ENCODE measurements at regions not wholly inside any gene's neighbourhood (a gene's known extent, or its start where the extent isn't known, plus 50 kb on each side); places are given as distances from the start of the nearest gene placed in this dataset.

DNA sequence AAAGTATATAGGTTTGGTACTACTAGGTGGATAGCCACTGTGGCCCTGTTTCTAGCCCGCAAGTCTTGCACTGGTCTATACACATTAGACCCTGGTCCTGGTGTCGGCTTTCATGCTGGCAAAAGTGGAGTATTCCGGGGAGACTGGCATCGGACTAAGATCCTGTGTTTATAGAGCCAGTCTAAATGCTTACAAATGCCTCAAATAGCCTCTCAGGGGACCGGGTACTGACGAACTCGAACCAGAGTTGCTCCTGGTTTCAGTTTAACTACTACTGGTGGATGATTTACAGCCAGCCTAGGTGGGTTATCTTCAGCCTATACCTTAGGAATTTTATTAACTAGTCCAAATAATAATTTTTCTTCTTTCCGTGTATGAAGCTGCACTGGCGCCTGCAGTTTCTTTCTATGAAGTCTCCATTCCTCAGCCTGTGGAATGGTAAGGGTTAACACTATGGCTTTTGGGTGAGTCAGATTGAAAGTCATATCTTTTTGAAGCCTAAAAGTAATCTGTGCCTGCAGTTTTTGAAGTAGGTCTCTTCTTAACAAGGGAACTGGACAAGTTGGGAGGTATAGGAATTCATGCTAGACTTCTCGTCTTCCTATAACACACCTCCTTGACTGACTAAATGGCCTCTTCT, 51.3 kb downstream of the OR10H4 start:
- no peak for DNase-seq

DNA sequence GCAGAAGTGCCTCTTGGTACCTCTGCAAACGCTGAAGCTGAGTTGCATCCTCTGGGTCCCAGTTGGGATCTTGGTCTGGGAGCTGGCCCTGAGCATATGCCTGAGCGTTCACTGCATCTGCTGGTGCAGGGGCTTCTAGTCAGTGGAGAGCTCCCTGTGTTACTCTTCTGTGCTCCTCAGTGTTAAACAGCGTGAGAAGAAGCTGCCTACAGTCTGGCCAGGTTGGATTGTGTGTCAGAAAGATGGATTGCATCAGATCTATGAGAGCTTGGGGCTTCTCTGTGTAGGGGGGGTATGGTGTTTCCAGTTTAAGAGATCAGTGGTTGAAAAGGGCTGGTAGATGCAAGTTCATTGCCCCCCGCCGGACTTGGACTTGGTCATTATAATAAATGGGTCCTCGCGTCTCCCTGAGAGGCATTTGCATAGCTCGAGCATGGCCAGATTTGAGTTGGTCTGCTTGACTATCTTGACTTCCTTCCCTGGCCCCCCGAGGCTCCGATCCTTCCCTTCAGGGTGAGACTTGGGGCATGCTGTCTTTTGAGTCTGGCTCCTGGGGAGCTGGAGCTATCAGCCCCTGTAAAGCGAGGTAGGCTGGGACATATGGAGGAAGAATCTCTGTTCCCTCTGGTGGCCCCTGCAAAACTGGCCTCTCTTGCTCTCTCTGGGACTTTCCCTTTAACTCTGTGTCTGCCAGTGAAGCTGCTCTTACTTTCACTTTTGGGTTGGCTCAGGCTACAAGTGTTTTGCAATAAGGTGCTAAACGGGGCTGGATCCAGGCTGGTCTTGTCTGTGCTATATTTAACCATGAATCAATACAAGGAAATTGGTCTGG, 52.9 kb downstream of the OR10H4 start:
- peak; percentile 36 for DNase-seq

DNA sequence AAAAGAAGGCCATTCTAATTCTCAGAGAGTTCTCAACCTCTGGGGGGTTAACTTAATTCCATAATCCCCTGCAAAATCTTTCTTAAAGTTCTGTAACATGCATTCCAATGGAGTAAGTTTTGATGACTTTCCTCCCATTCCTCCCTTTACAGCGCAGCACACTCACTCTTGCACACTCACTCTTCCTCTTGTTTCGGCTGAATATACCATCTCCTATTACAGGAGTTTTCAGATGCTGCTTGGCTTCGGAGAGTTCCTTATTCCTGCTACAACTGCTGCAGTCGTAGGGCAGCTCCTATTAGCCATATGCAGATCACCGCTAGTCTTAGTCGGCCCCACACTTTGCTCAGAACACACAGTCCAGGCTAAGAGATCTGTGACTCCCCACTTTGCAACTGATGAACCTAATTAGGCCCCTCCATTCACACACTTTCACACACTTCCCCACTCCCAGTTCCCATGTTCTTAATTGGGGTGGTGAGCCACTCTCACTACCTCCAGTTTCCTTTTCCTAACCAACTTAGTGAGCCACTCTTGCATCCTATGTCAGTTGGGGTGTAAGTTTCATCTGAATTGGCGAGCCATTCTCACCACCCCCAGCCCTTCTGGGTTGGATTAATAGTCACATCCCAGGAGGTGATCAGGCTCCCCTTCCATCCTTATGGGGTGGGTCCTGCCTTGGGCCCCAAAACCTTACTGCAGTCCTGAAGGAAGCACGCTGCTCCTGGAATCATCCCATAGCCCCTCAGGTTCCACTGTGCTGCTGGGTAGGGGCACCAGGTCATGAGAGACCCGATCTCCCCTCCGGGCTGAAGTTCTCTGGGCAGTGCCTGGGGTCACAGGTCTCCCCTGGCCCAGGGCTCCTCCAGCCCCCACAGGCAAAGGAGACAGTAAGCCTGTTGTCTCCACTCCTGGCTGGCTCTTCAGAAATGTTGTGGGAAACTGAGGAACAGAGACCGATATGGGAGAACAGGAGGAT, 53.9 kb downstream of the OR10H4 start:
- no peak for DNase-seq

DNA sequence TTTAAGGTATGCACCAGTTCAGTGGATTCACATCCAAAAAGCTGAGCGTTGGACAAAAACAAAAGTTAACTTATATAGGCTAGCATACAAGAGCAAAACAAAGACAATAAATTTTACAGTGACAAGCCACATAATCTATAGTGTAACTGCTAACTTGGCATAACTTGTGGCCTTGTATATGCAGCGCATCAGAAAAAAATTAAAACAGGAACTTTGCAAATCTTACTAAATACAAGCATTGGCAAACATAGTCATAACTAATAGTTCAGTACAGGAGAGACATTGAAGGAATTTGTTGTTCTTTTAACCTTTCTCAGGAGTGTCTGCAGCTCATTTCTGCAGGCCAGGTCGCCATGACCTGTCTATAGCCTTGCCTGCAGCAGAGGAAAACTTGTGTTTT, 54.6 kb downstream of the OR10H4 start:
- DNase-seq, result no peak

DNA sequence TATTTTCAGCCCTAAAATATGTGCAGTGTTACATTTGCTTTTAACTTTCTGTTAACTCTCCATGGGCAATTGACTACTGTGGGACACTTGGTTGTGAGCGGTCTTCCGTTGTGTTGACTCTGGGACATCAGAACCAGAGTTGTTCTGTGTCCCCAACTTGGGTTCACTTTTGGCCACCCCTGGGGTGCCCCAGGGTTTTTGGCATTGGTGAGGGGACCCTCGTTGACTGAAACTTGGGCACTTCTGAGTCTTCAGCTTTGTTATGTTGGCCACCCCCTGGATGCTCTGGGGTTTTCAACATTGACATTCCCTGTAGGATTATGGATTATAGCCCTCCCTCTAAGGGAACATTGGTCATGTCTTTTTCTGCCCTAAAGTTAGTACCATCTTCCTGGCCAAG, 57.1 kb downstream of the OR10H4 start:
- DNase-seq, result no peak

DNA sequence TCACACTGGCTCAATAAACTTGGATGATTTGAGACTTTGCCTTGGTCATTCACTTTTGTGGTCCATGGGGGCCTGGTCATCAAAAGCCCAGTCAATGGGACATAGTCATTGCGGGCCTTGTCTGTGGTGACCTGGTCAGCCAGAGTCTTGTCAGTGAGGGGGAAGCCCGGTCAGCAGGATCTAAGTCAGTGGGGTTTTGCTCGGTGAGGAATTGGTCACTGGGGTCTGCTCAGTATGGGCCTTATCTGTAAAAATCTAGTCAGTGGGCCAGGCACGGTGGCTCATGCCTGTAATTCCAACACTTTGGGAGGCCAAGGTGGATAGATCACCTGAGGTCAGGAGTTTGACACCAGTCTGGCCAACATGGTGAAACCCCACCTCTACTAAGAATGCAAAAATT, 63.7 kb upstream of the TPM4 start:
- DNase-seq, result no peak

DNA sequence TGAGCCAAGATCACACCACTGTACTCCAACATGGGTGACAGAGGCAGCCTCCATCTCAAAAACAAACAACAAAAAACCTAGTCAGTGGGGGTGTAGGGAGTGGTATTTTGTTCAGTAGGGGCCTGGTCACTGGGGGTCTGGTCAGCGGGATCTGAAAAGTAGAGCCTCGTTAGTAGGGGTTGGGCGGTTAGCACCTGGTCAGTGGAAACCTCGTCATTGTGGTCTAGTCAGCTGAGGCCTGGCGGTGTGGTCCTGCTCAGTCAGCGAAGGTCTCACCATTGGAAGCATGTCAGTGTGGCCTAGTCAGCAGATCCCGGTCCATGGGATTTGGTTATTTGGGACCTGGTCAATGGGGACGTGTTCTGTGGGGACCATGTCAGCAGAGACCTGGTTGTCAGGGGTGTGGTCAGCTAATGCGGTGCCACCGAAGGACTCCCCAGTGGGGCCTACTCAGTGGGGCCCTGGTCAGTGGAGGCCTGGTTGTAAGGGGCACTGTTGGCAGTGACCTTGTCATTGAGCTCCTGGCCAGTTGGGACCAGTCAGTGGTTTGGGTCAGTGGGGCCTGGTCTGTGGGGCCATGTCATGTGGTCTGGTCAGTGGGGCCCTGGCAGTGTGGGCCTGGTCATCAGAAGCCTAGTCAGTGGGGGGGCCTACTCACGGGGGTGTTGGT, 63.0 kb upstream of the TPM4 start:
- DNase-seq, result no peak

DNA sequence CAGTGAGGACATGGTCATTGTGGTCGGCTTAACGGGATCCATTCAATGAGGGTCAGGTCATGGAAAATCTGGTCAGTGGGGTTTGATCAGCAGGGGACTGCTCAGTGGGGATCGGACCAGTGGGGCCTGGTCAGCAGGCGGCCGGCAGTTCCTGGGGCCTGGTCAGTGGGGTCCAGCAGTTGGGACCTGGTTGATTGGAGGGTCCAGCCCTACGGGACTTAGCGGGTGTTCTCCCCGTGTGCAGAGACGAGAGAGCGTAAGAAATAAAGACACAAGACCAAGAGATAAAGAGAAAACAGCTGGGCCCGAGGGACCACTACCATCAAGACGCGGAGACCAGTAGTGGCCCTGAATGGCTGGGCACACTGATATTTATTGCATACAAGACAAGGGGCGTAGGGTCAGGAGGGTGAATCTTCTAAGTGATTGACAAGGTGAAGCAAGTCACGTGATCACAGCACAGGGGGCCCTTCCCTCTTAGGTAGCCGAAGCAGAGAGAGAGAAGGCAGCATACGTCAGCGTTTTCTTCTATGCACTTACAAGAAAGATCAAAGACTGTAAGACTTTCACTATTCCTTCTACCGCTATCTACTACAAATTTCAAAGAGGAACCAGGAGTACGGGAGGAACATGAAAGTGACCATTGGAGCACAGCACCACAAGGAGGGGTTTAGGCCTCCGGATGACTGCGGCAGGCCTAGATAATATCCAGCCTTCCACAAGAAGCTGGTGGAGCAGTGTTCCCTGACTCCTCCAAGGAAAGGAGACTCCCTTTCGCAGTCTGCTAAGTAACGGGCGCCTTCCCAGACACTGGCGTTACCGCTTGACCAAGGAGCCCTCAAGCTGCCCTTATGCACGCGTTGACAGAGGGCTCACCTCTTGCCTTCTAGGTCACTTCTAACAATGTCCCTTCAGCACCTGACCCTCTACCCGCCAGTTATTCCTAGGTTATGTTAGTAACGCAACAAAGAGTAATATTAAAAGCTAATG, 62.1 kb upstream of the TPM4 start:
- DNase-seq, result no peak

DNA sequence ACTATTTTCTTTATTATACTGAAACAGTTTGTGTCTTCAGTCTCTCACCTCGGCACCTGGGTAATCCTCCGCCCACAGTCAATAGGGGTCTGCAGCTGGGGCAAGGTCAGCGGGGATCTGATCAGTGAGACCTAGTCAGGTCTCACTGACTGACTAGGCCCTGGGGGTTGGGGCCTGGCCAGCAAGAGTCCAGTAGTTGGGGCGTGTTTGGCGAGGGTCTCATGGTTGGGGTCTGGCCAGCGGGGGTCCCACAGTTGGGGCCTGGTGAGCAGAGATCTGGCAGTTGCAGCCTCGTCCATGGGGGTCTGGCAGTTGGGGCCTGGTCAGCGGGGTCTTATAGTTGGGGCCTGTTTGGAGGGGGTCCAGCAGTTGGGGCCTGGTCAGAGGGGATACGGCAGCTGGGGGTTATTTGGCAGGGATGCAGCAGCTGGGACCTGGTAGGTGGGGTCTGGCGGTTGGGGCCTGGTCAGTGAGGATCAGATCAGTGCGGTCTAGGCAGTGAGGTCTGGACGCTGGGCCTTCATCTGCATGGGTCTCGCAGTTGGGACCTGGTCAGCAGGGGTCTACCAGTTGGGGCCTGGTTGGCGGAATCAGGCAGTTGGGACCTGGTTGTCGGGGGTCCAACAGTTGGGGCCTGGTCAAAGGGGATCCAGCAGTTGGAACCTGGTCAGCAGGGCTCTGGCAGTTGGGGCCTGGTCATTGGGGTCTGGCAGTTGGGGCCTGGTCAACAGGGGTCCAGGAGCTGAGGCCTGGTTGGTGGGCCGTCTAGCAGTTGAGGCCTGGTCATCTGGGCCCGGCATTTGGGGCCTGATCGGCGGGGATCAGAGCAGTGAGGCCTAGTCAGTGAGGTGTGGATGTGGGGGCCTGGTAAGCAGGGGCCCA, 61.1 kb upstream of the TPM4 start:
- DNase-seq, result no peak

DNA sequence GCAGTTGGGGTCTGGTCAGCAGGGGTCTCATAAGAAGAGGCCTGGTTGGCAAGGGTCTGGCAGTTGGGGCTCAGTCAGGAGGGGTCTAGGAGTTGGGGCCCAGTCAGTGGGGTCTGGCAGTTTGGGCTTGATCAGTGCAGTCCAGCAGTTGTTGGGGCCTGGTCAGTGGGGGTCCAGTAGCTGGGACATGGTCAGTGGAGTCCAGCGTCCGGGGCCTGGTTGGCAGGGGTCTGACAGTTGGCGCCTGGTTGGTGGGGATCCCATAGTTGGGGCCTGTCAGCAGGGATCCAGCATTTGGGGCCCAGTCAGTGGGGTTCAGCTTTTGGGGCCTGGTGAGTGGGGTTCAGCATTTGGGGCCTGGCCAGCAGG, 60.5 kb upstream of the TPM4 start:
- no peak for DNase-seq

DNA sequence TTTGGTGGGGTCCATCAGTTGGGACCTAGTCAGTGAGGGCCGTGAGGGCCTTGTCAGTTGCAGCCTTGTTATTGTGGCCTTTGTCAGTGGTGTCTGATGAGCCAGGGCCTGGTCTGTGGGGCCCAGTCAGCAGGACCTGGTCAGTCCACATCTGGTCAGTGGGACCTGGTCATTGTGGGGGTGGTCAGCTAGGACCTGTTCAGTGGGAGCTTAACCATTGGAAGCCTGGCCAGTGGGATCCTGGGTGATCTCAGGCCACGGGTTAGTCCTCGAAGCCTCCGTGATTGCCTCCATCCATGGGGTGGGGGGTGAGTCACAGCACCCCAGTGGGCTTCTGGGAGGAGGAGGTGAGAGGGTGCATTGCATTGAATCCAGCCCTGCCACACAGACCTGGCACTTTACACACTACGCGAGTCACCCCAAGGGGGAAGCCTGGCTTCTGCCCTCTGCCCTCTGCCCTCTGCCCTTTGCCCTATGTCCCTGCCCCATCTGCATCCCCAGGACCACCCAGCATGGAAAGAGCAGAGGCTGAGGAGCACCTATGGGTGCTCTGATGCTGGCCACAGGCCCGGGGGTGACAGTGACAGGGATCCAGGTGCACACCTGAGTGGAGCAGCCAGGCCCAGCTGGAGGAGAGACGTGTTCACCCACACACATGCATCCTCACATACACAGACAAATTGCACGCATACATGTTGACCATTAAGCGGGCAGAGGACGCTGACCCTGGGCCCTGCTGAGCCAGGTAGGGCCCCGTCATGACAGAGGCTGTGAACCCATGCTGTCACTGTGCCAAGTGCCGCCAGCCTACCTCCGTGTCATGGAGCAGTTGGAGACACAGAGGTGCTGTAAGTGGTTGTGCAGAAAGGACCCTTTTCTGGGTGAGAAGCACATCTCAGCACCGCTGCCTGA, 59.8 kb upstream of the TPM4 start:
- no peak for DNase-seq

DNA sequence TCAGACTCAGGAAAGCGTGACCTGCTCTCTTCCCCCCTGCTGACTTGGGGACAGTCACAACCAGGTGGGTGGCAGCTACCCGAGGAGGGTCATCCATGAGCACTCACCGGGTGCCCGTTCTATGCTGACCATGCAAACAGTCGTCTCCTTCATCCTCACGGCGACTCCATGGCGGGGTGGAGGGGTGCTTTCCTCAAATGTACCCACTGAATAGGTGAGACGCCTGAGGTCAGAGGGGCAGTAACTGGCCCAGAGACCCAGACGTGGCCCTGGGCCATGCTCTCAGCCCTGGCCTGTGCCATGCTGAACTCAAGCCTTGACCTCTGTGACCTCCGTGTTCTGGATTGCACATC, 59.2 kb upstream of the TPM4 start:
- DNase-seq, result no peak

DNA sequence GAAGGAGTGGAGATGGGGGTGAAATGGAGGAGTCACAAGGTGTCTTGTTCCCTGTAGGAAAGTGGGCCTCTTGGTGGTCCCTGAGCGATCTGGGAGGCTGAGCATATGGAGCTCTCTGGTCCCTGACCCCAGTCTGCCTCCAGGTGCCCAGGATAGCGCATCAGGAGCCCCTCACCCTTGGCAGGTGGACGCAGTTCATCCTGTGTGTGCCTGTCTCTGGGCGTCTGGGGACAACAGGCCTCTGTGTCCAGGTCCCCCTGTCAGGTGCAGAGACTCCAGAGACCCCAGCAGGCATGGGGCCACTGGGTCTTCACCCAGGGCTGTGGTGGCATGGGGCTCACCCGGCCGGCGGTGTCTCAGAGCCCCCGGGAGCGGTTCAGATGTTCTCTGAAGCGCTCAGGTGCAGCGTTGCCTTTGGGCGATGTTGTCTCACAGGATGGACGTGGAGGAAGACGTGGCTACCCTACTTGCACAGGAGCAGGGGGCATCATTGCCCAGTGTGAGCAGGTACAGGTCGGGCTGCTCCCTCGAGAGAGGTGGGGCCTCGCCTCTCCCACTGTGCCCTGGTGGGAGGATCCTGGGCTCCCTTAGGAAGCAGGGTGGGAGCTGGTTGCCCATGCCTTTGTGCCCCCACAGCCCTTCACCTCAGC, 58.1 kb upstream of the TPM4 start:
- DNase-seq, result no peak

DNA sequence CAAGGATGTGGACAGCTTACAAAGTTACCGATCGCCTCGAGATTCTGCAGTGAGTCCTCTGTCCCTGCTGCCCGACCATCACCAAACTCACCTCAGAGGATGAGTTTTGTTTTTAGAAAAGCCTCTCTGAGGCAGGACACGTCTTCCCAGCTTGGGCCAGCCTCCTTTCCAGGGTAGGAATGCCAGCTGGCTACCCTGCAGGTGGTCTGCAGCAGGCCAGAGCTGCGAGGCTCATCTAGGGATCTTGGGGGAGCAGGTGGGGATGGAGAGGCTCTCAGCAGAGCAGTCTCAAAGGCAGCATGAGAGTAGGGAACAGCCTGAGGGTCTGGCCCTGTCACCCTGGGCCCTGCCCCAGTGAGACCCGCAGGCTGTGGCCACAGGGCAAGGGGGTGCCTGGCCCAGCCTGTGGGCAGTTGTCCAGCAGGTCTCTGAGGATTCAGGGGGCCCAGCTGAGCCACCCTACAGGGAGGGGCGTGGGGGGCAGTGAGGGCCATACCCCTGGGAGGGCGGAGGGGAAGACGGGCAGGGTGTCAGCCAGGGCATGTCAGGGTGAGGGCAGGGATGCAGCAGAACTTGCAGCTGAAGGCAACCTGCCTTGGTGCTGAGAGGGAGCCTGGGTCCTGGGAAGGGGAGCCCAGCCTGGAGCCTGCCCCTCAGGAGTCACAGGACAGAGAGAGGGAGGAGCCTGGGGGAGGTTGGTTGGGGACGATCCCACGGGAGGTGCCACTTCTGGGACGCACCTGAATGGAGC, 57.3 kb upstream of the TPM4 start:
- DNase-seq, result no peak

DNA sequence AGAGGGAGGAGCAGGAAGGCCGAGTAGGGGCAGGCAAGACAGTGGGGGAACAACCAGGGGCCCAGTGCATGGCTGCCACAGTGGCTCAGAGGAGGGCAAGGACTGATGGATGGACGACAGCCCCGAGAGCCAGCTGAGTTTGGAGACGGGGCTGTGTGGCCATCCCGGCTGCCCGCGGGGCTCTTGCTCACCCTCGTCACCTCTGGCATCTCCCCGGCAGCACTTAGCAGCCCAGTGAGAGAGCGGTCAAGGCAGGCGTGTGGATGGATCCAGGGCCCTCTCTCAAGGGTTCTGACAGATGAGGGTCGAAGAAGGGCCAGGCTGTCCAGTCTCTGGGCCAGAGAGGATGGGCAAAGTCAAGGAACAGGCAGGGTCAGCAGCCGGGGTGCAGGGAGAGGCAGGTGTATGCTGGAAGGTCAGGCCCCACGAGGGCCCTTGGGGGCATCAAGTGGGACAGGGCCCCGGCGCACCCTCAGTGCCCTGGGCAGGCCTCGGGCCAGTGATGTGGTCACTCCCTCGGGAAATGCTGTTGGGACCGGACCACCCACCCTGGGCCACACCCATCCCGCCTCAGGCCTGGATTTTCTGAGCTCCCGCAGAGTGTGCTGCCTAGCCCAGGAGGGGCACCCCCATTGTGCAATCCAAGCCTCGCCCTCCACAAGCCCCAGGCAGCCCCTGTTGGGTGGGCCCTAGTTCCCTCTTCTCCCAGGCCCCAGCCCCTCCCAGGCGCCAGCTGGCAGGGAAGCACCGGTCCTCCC, 56.4 kb upstream of the TPM4 start:
- DNase-seq, result no peak

DNA sequence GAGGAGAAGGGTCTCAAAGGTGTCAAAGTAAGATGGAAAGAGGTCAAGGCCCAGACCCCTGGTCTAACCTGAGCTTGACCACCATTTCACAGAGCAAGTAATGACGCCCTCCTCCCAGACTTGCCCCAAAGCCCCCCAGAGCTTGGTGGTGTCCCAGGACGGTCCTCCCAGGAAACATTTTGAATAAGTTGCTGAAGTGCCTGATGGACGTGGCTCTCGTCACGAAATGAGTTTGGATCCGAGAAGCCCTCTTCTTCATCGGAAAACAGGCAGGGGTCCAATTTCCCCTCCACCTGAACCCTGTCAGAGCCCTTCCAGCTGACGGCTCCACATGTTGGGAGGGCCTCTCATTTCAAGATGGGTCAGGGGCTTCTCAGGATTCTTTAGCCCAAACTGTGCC, 54.5 kb upstream of the TPM4 start:
- no peak for DNase-seq

DNA sequence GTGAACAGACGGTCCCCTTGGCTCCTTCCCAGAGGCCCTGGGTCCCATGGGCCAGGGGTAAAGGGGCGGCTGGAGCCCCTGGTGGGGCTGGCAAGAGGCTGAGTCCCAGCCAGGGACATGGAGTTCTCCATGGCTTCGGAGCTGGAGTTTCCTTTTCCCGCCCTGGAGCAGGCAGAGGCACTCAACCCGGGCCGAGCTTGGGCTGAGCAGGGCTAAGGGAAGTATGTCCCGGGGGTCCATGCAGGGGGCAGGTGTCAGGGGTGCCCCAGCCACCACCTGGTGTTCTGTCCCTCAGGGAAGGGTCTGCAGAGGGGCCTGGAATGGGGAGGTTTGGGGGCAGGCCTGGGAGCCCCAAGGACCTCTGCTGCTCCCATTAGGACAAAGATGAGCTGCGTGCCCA, 54.0 kb upstream of the TPM4 start:
- DNase-seq, result no peak
